ENCODE measurements at regions not wholly inside any gene's neighbourhood (a gene's known extent, or its start where the extent isn't known, plus 50 kb on each side); places are given as distances from the start of the nearest gene placed in this dataset.

- DNase-seq (ENCODE audit: low read depth in 1 of 2, low spot score in 2 of 2) (no peak), FAIRE-seq (no peak)
- no peak overlapping the region for H2BK120ac ChIP-seq (replicated peaks; ENCODE audit: low read depth, low read length)
- no peak overlapping the region for H4K91ac ChIP-seq (replicated peaks; ENCODE audit: insufficient read length, low read length)
- H3K27me3 ChIP-seq (replicated peaks in 1 of 4; ENCODE audit: control insufficient read depth in 3 of 4, extremely low read depth in 1 of 4, insufficient read depth in 3 of 4, low read length in 3 of 4) = no peaks in the 10 kb centered on the region
- no peaks in the 10 kb centered on the region for H3K36me3 ChIP-seq (ENCODE audit: control insufficient read depth in 2 of 4, insufficient read depth in 4 of 4, low read length in 3 of 4)
- H2BK12ac ChIP-seq (ENCODE audit: low read depth, low read length) = no peak overlapping the region
- 93% methylated on average over 4 of the region's 4 CpGs; no CpG with 5 or more reads in 1 of the 2 experiments for WGBS, 2 experiments (ENCODE audit: extremely low coverage in 1 of 2, insufficient coverage in 1 of 2, insufficient read length in 1 of 2, insufficient replicate concordance in 2 of 2, low coverage in 1 of 2, low lambda C conversion rate in 2 of 2, missing lambda C conversion rate in 1 of 2)
- no peak overlapping the region for H3K4ac ChIP-seq (replicated peaks; ENCODE audit: insufficient read length, low read depth, low read length)
- no peaks in the 10 kb centered on the region for H4K20me1 ChIP-seq (replicated peaks in 1 of 2; ENCODE audit: control insufficient read depth in 1 of 2, insufficient read depth in 2 of 2, low read length in 2 of 2)
- no peaks in the 10 kb centered on the region for H3K4me1 ChIP-seq (replicated peaks in 1 of 4; ENCODE audit: control insufficient read depth in 3 of 4, insufficient read depth in 4 of 4, low read length in 3 of 4)
- H3K9ac ChIP-seq (replicated peaks in 1 of 4; ENCODE audit: extremely low read depth in 1 of 4, low read depth in 3 of 4, low read length in 3 of 4) = no peak overlapping the region
- no peaks in the 10 kb centered on the region for H3K9me3 ChIP-seq (ENCODE audit: insufficient read depth in 2 of 2, low read depth in 1 of 2, low read length in 1 of 2)
- no peaks in the 10 kb centered on the region for H3K23me2 ChIP-seq (ENCODE audit: low read depth, low read length)
- no peak overlapping the region for H3K18ac ChIP-seq (ENCODE audit: extremely low read depth, low read length)
- H2BK20ac ChIP-seq (ENCODE audit: low read length) = no peak overlapping the region
- H4K8ac ChIP-seq (ENCODE audit: extremely low read depth, insufficient read depth, low read length) = no peak overlapping the region
- CTCF ChIA-PET (ENCODE audit: partially characterized antibody) = interaction anchor here (0.7 kb wide), 1 partner anchor 21 kb away, joined by 3 read pairs; no protein-coding TSS in a partner anchor
- no peak overlapping the region for H3K4me3 ChIP-seq (ENCODE audit: extremely low read depth in 1 of 4, insufficient read depth in 2 of 4, low read depth in 3 of 4, low read length in 4 of 4)
- no peak overlapping the region for H2BK5ac ChIP-seq (ENCODE audit: low read depth, low read length)
- no peak overlapping the region for H3K27ac ChIP-seq (ENCODE audit: low read depth, low read length)
- no peak overlapping the region for H2AFZ ChIP-seq (ENCODE audit: low read length)
- no peak overlapping the region for H2BK15ac ChIP-seq (ENCODE audit: low read length)
- no peaks in the 10 kb centered on the region for H3K79me1 ChIP-seq (ENCODE audit: low read depth, low read length)
- H3K23ac ChIP-seq (ENCODE audit: insufficient read length) = no peak overlapping the region
- no peaks in the 10 kb centered on the region for H3K79me2 ChIP-seq (ENCODE audit: control insufficient read depth in 1 of 2, insufficient read depth in 2 of 2, low read length in 2 of 2)
- POLR2A ChIA-PET (ENCODE audit: partially characterized antibody) = no interaction called here
- H3K4me2 ChIP-seq (ENCODE audit: insufficient read depth in 1 of 2, low read depth in 2 of 2, low read length in 2 of 2) = no peak overlapping the region
- no peak overlapping the region for H2AK5ac ChIP-seq (ENCODE audit: low read depth, low read length)
- H3K56ac ChIP-seq (replicated peaks; ENCODE audit: insufficient read length, low read depth, low read length) = no peak overlapping the region
- no peak overlapping the region for H4K5ac ChIP-seq (ENCODE audit: insufficient read length, low read depth, low read length)
- H3K14ac ChIP-seq (ENCODE audit: insufficient read length) = no peak overlapping the region
- TF ChIP-seq PHF8 (conservative IDR thresholded peaks at IDR 0.05; ENCODE audit: low read depth, low read length) = no peak
- no peak for TF ChIP-seq TEAD4 (IDR thresholded peaks at IDR 0.05; ENCODE audit: low read depth, low read length)
- TF ChIP-seq SAP30 (IDR thresholded peaks at IDR 0.05; ENCODE audit: insufficient read depth, insufficient replicate concordance, low read length) = no peak
These were observed 128.9 kb downstream of the NXNL2 start for GRCh38 chr9:88663771-88664419.

Data from H1 (cell line).